A549 (cell line): ENCODE measurements at regions not wholly inside any gene's neighbourhood (a gene's known extent, or its start where the extent isn't known, plus 50 kb on each side); places are given as distances from the start of the nearest gene placed in this dataset.

Experiments used
- BCL3 ChIP-seq: fragments of >200 bp; sonication (Bioruptor Twin); formaldehyde crosslinking; IDR thresholded peaks from 3 replicates; pipeline ENCODE4 v1.6.1; 2016
- EP300 ChIP-seq, 2 experiments: fragments of >200 bp; sonication (Bioruptor Twin); formaldehyde crosslinking; IDR thresholded peaks; 2 replicates in 1 of 2; 3 replicates in 1 of 2; pipeline ENCODE4 v1.6.1; 2016 to 2017
- HOXA7 ChIP-seq: fragments of 250-450 bp; sonication (Bioruptor Pico); IDR thresholded peaks from 2 replicates; pipeline ENCODE4 v1.5.0; 2020; ENCODE audit warnings: mild to moderate bottlenecking, moderate library complexity
- JUNB ChIP-seq: fragments of >200 bp; sonication (Bioruptor Twin); formaldehyde crosslinking; IDR thresholded peaks from 2 replicates; pipeline ENCODE4 v1.6.1; 2016
- NFE2L2 ChIP-seq: fragments of 150-350 bp; conservative IDR thresholded peaks from 2 replicates; pipeline ENCODE4 v1.6.1; 2014; ENCODE audit warnings: low read length
- NR3C1 ChIP-seq: fragments of >200 bp; sonication (Bioruptor Twin); formaldehyde crosslinking; IDR thresholded peaks from 3 replicates; pipeline ENCODE4 v1.6.1; 2017
- PHF8 ChIP-seq: fragments of 200-600 bp; sonication (generic); IDR thresholded peaks from 2 replicates; pipeline ENCODE4 v1.6.1; 2016; ENCODE audit warnings: low read depth, mild to moderate bottlenecking, antibody characterized with exemption, moderate library complexity, borderline replicate concordance
- POLR2A ChIP-seq: IDR thresholded peaks from 2 replicates; pipeline ENCODE4 v1.6.1; 2012; ENCODE audit warnings: mild to moderate bottlenecking, low read length
- POLR2AphosphoS2 ChIP-seq: conservative IDR thresholded peaks from 2 replicates; pipeline ENCODE4 v1.6.1; 2012; ENCODE audit warnings: low read length, improper control_type of control experiment, inconsistent platforms
- SMC3 ChIP-seq: fragments of >200 bp; sonication (Bioruptor Twin); formaldehyde crosslinking; IDR thresholded peaks from 3 replicates; pipeline ENCODE4 v1.6.1; 2018; ENCODE audit warnings: inconsistent platforms
- ZFP36 ChIP-seq: fragments of 450-650 bp; IDR thresholded peaks from 2 replicates; pipeline ENCODE4 v1.6.1; 2014; ENCODE audit warnings: borderline replicate concordance; ENCODE audit not compliant: partially characterized antibody
- TF ChIP-seq, protein P1 (sequence below): IDR thresholded peaks from 2 replicates; pipeline ENCODE4 v1.6.1; 2012

DNA sequence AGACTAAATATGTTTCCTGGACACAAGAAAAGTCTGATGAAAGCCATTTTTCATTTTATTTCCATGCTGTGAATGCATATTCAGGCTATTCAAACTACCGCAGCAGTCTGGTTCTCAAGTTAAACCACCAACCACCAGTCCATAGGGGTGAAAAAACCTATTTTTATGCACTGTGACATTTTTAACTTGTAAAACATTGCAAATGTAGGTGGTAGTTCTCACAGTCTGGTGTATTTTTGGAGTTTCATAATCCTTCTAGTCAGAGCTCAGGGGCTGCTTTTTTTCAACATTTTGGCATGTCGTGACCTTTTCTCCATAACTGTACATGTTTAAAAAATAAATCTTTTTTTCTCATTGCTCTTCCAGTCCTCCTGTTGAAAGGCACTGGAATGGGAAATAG, 907.6 kb upstream of the ADGRL2 start:
- TF ChIP-seq JUNB: no peak
- no peak for TF ChIP-seq POLR2AphosphoS2
- no peak for TF ChIP-seq POLR2A
- no peak for TF ChIP-seq PHF8
- no peak for TF ChIP-seq SMC3
- TF ChIP-seq HOXA7 (CRISPR knock-in tag): no peak
- TF ChIP-seq NR3C1: no peak
- no peak for TF ChIP-seq NFE2L2
- no peak for TF ChIP-seq ZFP36
- TF ChIP-seq, protein P1, sequence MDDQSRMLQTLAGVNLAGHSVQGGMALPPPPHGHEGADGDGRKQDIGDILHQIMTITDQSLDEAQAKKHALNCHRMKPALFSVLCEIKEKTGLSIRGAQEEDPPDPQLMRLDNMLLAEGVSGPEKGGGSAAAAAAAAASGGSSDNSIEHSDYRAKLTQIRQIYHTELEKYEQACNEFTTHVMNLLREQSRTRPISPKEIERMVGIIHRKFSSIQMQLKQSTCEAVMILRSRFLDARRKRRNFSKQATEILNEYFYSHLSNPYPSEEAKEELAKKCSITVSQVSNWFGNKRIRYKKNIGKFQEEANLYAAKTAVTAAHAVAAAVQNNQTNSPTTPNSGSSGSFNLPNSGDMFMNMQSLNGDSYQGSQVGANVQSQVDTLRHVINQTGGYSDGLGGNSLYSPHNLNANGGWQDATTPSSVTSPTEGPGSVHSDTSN: no peak
- TF ChIP-seq BCL3: no peak
- no peak for TF ChIP-seq EP300 (IDR thresholded peaks at IDR 0.05)
